Activated naive CD4-positive, alpha-beta T cell treated with anti-CD3 and anti-CD28 coated beads, Interleukin-2, amount 50 U/mL, for 72 hours (primary cell): ENCODE measurements at regions not wholly inside any gene's neighbourhood (a gene's known extent, or its start where the extent isn't known, plus 50 kb on each side); places are given as distances from the start of the nearest gene placed in this dataset.

Experiments
- ATAC-seq, 2 donors: fragments of 150-1000 bp; cut with Tn5 transposase; 2 replicates each; pipeline ENCODE4 v1.10.0; 2021; ENCODE audit warnings: mild to moderate bottlenecking in 2 of 2, moderate library complexity in 2 of 2
- DNase-seq, 2 donors: peaks; one replicate each; pipeline ENCODE4 v3.0.0; 2021 to 2022; ENCODE audit warnings: low spot score in 2 of 2
- H3K27ac Mint-ChIP-seq, 2 donors: one replicate each; pipeline ENCODE4 v1.8.0; 2022; ENCODE audit warnings: mild to moderate bottlenecking in 2 of 2, mixed read lengths in 2 of 2
- H3K36me3 Mint-ChIP-seq, 2 donors: one replicate each; pipeline ENCODE4 v1.8.0; 2022; ENCODE audit warnings: mixed read lengths in 2 of 2
- H3K9me3 Mint-ChIP-seq, 2 donors: one replicate each; pipeline ENCODE4 v1.8.0; 2022; ENCODE audit warnings: mixed read lengths in 2 of 2

DNA sequence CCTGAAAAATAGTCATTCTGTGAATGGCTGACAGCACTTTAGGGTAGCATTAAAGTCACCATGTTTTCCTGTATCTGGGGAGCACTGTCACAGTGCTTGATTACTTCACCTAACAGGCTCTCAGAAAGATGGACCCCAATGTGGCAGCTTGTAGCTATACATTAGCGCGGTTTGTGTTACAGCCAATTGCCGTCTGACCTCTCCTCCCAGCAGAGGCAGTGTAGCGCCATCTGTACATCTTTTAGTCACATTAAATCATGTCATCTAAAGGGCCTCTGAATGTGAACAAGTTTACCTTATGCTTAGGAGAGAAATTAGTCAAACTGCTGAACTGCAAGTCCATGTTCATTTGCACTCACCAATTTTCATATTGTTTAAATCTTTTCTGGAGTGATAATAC lies 113.7 kb downstream of the LMO3 start:
- H3K27ac Mint-ChIP-seq = no peak overlapping the region
- H3K9me3 Mint-ChIP-seq = peaks cover 5 to 15% of the 10 kb centered on the region in 2 donors
- H3K36me3 Mint-ChIP-seq = no peaks in the 10 kb centered on the region
- DNase-seq (no peak), ATAC-seq (no peak)

DNA sequence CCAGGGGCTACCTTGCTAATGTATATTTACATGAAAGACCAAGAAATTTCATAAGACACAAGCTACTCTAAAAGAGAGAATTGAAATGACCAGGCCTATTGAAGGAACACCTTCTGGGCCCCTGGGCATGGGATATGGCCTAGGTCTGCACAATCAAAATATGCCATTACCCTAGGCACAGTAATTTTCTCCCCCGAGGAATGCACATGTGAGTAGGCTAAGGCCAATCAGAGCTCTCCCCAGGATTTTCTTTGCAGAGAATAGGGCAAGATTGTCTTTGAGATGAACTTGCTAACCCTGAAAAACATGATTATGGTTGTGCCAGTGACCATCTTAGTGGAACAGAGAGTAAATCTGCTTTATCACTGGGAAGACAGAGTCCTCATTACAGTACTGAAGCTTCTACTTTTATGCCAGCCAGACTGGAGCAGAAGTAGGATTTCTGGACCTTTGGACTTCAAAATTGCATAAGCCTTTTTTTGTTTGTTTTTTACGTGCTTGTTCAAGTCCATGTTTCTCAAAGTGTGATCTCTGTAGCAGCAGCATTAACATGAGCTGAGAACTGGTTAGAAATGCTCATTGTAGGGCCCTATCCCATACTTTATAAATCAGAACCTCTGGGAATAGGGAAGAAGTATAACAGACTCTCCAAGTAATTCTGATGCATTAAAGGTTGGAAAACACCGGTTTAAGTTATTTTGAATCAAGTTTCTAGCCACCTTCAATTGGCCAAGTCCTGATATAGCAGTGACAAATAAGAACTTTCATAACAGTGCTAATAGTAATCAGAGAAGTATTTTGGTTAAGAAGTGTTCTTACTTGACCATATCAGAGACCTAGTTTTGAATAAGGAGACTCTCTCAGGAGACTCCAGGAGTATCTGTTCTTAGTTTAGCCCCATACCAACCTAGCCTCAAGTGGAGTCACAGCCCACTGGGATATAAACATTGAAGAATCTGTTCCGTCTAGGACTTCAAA lies 112.9 kb downstream of the LMO3 start:
- no peaks in the 10 kb centered on the region for H3K36me3 Mint-ChIP-seq
- H3K9me3 Mint-ChIP-seq = peaks cover 4 to 14% of the 10 kb centered on the region in 2 donors
- DNase-seq = no peak
- no peak overlapping the region for H3K27ac Mint-ChIP-seq
- ATAC-seq = no peak

DNA sequence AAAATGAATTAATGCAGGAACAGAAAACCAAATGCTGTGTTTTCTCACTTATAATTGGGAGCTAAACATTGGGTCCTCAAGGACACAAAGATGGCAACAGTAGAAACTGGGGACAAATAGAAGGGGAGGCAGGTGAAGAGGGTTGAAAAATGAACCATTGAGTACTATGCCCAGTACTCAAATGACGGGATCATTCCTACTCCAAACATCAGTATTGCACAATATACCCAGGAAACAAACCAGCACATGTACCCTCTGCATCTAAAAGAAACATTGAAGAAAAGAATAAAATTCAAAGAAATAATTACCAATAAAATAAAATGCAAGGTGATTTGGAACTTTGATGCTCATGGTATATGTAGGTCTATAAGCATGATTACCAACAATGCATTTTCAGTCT lies 110.8 kb downstream of the LMO3 start:
- H3K27ac Mint-ChIP-seq = no peak overlapping the region
- peaks cover 4 to 11% of the 10 kb centered on the region in 2 donors for H3K9me3 Mint-ChIP-seq
- DNase-seq (no peak), ATAC-seq (no peak)
- H3K36me3 Mint-ChIP-seq = no peaks in the 10 kb centered on the region
